OCI-LY7 (cell line): ENCODE measurements at regions not wholly inside any gene's neighbourhood (a gene's known extent, or its start where the extent isn't known, plus 50 kb on each side); places are given as distances from the start of the nearest gene placed in this dataset.

Source experiments
- BruUV-seq: library from RNA; stranded (reverse); fragments of 400-500 nt; replicated peaks from 2 replicates; lab custom pipeline; 2021; lab: Mats Ljungman, UMichigan
- CTCF ChIA-PET: fragments of 300-600 bp; sonication (Branson Sonifier 250); formaldehyde crosslinking; loops from one replicate; lab custom pipeline; 2022; ENCODE audit warnings: antibody characterized with exemption; ENCODE audit not compliant: unreplicated experiment; lab: Charles Lee
- POLR2A ChIA-PET: fragments of 300-600 bp; sonication (Branson Sonifier 250); formaldehyde crosslinking; loops from one replicate; lab custom pipeline; 2022; ENCODE audit warnings: antibody characterized with exemption; lab: Charles Lee
- DNase-seq: peaks from one replicate; pipeline ENCODE4 v3.0.0-alpha.2; 2015; ENCODE audit warnings: low spot score
- H2AFZ ChIP-seq: fragments of 200-600 bp; sonication (generic), shearing (Covaris generic); 2 replicates; pipeline ENCODE4 v1.6.1; 2014; ENCODE audit warnings: mild to moderate bottlenecking, antibody characterized with exemption, low read length, moderate library complexity
- H3K27ac ChIP-seq: fragments of 200-600 bp; sonication (generic); 2 replicates; pipeline ENCODE4 v1.5.1; 2014; ENCODE audit warnings: mixed run types, low read depth, mild to moderate bottlenecking, moderate library complexity, low read length, inconsistent platforms; ENCODE audit not compliant: poor library complexity, severe bottlenecking
- H3K36me3 ChIP-seq: fragments of 200-600 bp; sonication (generic); 2 replicates; pipeline ENCODE4 v1.6.1; 2014; ENCODE audit warnings: mild to moderate bottlenecking, antibody characterized with exemption, low read length, moderate library complexity, mixed read lengths; ENCODE audit not compliant: insufficient read depth
- H3K4me1 ChIP-seq: fragments of 200-600 bp; sonication (generic); 2 replicates; pipeline ENCODE4 v1.5.1; 2014; ENCODE audit warnings: mild to moderate bottlenecking, low read length; ENCODE audit not compliant: insufficient read depth, poor library complexity, severe bottlenecking
- H3K4me2 ChIP-seq: fragments of 200-600 bp; sonication (generic); 2 replicates; pipeline ENCODE4 v1.6.1; 2014; ENCODE audit warnings: mild to moderate bottlenecking, low read length
- H3K4me3 ChIP-seq: fragments of 200-600 bp; sonication (generic); 2 replicates; pipeline ENCODE4 v1.5.1; 2014; ENCODE audit warnings: mild to moderate bottlenecking, low read depth, low read length; ENCODE audit not compliant: poor library complexity, severe bottlenecking
- H3K79me2 ChIP-seq: fragments of 200-600 bp; sonication (generic); 2 replicates; pipeline ENCODE4 v1.6.1; 2016; ENCODE audit warnings: low read depth, mild to moderate bottlenecking, low read length, moderate library complexity, mixed read lengths; ENCODE audit not compliant: insufficient read depth
- H3K9me2 ChIP-seq: fragments of 200-600 bp; sonication (generic); 2 replicates; pipeline ENCODE4 v1.6.1; 2016; ENCODE audit warnings: mild to moderate bottlenecking, low read length, mixed read lengths; ENCODE audit not compliant: insufficient read depth
- H3K9me3 ChIP-seq: fragments of 200-600 bp; sonication (generic); 2 replicates; pipeline ENCODE4 v1.6.1; 2014; ENCODE audit warnings: mild to moderate bottlenecking, mixed run types, low read length, mixed read lengths
- H4K20me1 ChIP-seq: fragments of 200-600 bp; sonication (generic); 2 replicates; pipeline ENCODE4 v1.6.1; 2014; ENCODE audit warnings: mild to moderate bottlenecking, antibody characterized with exemption, low read length, moderate library complexity, mixed read lengths; ENCODE audit not compliant: insufficient read depth
- CTCF ChIP-seq: fragments of 200-600 bp; sonication (generic); conservative IDR thresholded peaks from 2 replicates; pipeline ENCODE4 v1.5.1; 2014; ENCODE audit warnings: mild to moderate bottlenecking, antibody characterized with exemption, low read length, moderate library complexity, mixed read lengths
- EZH2phosphoT487 ChIP-seq: fragments of 200-600 bp; sonication (generic); IDR thresholded peaks from 2 replicates; pipeline ENCODE4 v1.6.1; 2018; ENCODE audit warnings: low read depth, borderline replicate concordance, mild to moderate bottlenecking, mixed run types, antibody characterized with exemption, low read length, moderate library complexity, mixed read lengths
- intact Hi-C: fragments of 100-400 bp; cut with micrococcal nuclease; formaldehyde crosslinking; loops from one replicate; pipeline ENCODE4 v1.10.0; 2022; ENCODE audit not compliant: unreplicated experiment

- no TSS peak for BruUV-seq
- Histone ChIP-seq H3K4me1 (no peaks in the 10 kb centered on the region), H3K79me2 (no peaks in the 10 kb centered on the region), H4K20me1 (no peaks in the 10 kb centered on the region), H3K36me3 (no peaks in the 10 kb centered on the region), H3K27ac (no peak overlapping the region), H3K9me3 (peaks cover 16% of the 10 kb centered on the region), H3K9me2 (no peaks in the 10 kb centered on the region), H2AFZ (no peak overlapping the region), H3K4me2 (no peak overlapping the region), H3K4me3 (no peak overlapping the region)
- ChIA-PET CTCF (no interaction called here), POLR2A (no interaction called here)
- DNase-seq, result no peak
- intact Hi-C loops, result no loop called here
- no peak for TF ChIP-seq CTCF
- no peak for TF ChIP-seq EZH2phosphoT487
These were observed 53.4 kb downstream of the FOXB1 start for GRCh38 chr15:60057554-60057953.

- H3K9me2 ChIP-seq, result no peaks in the 10 kb centered on the region
- no TSS peak for BruUV-seq
- intact Hi-C loops, result no loop called here
- no peaks in the 10 kb centered on the region for H4K20me1 ChIP-seq
- no peaks in the 10 kb centered on the region for H3K79me2 ChIP-seq
- TF ChIP-seq EZH2phosphoT487 (no peak), CTCF (no peak)
- ChIA-PET POLR2A (no interaction called here), CTCF (no interaction called here)
- H3K9me3 ChIP-seq, result peaks cover 17% of the 10 kb centered on the region
- no peak overlapping the region for H3K4me2 ChIP-seq
- DNase-seq, result no peak
- no peaks in the 10 kb centered on the region for H3K36me3 ChIP-seq
- no peak overlapping the region for H2AFZ ChIP-seq
- H3K4me1 ChIP-seq, result no peaks in the 10 kb centered on the region
- H3K4me3 ChIP-seq, result no peak overlapping the region
- no peak overlapping the region for H3K27ac ChIP-seq
These were observed 55.1 kb downstream of the FOXB1 start for GRCh38 chr15:60059186-60059585.

- H2AFZ ChIP-seq, result no peak overlapping the region
- CTCF ChIA-PET, result no interaction called here
- H3K4me2 ChIP-seq, result no peak overlapping the region
- no peaks in the 10 kb centered on the region for H3K9me2 ChIP-seq
- POLR2A ChIA-PET, result no interaction called here
- DNase-seq, result no peak
- H3K79me2 ChIP-seq, result no peaks in the 10 kb centered on the region
- H3K4me3 ChIP-seq, result no peak overlapping the region
- no peaks in the 10 kb centered on the region for H4K20me1 ChIP-seq
- no TSS peak for BruUV-seq
- no peak overlapping the region for H3K27ac ChIP-seq
- H3K9me3 ChIP-seq, result peaks cover 17% of the 10 kb centered on the region
- peaks cover 12% of the 10 kb centered on the region for H3K4me1 ChIP-seq
- intact Hi-C loops, result no loop called here
- TF ChIP-seq CTCF (no peak), EZH2phosphoT487 (no peak)
- H3K36me3 ChIP-seq, result no peaks in the 10 kb centered on the region
These were observed 57.6 kb downstream of the FOXB1 start for GRCh38 chr15:60061758-60062157.
